Spinal cord (tissue), 9 donors: ENCODE measurements at regions not wholly inside any gene's neighbourhood (a gene's known extent, or its start where the extent isn't known, plus 50 kb on each side); places are given as distances from the start of the nearest gene placed in this dataset.
A peak's percentile ranks its signal among the peaks of the same experiment; 100 is the strongest.

ENCODE experiments used
- DNase-seq, 6 donors: peaks; one replicate each; pipeline versions ENCODE4 v3.0.0 to v3.0.0-alpha.2; 2013 to 2015; ENCODE audit warnings: low spot score in 6 of 6, low read depth in 4 of 6
- H3K27ac ChIP-seq: one replicate; pipeline ENCODE4 v1.5.1; 2013; ENCODE audit warnings: low read depth, low read length, control low read depth
- H3K27me3 ChIP-seq: one replicate; pipeline ENCODE4 v1.6.1; 2013; ENCODE audit warnings: low read length; ENCODE audit not compliant: control insufficient read depth, insufficient read depth
- H3K36me3 ChIP-seq: one replicate; pipeline ENCODE4 v1.6.1; 2013; ENCODE audit warnings: low read length; ENCODE audit not compliant: control insufficient read depth, insufficient read depth
- H3K4me1 ChIP-seq: one replicate; pipeline ENCODE4 v1.6.1; 2013; ENCODE audit warnings: low read length; ENCODE audit not compliant: control insufficient read depth, insufficient read depth
- H3K4me3 ChIP-seq: one replicate; pipeline ENCODE4 v1.5.1; 2013; ENCODE audit warnings: low read depth, low read length, control low read depth
- H3K9me3 ChIP-seq: one replicate; pipeline ENCODE4 v1.6.1; 2013; ENCODE audit warnings: low read length; ENCODE audit not compliant: control insufficient read depth, insufficient read depth
- WGBS: methylation state at CpG from one replicate; pipeline ENCODE4 v1.1.5; 2013; ENCODE audit warnings: missing lambda C conversion rate; ENCODE audit not compliant: insufficient coverage; 5-methylcytosine and 5-hydroxymethylcytosine counted together
- donor health status: healthy.

GRCh38 chrX:13494562-13494961 is 74.8 kb upstream of the EGFL6 start:
- peaks cover 33% of the 10 kb centered on the region for H3K27me3 ChIP-seq
- H3K9me3 ChIP-seq = no peaks in the 10 kb centered on the region
- no CpG with 5 or more reads among the region's 2 CpGs for WGBS
- no peak overlapping the region for H3K4me3 ChIP-seq
- no peak for DNase-seq
- H3K27ac ChIP-seq = no peak overlapping the region
- no peaks in the 10 kb centered on the region for H3K36me3 ChIP-seq
- no peaks in the 10 kb centered on the region for H3K4me1 ChIP-seq

- H3K27me3 ChIP-seq = peaks cover 32% of the 10 kb centered on the region
- no peaks in the 10 kb centered on the region for H3K36me3 ChIP-seq
- WGBS = 70% methylated on average over 4 of the region's 5 CpGs
Measured at GRCh38 chrX:13493659-13494058, 75.7 kb upstream of the EGFL6 start.

GRCh38 chrX:13492286-13492685 is 77.1 kb upstream of the EGFL6 start:
- no CpG with 5 or more reads among the region's 2 CpGs for WGBS
- Histone ChIP-seq H3K27ac (no peak overlapping the region), H3K4me1 (no peaks in the 10 kb centered on the region), H3K9me3 (no peaks in the 10 kb centered on the region), H3K36me3 (no peaks in the 10 kb centered on the region), H3K4me3 (no peak overlapping the region), H3K27me3 (peaks cover 38% of the 10 kb centered on the region)
- DNase-seq = no peak

More at GRCh38 chrX:13493659-13494058, 75.7 kb upstream of the EGFL6 start:
- Histone ChIP-seq H3K27ac (no peak overlapping the region), H3K4me3 (no peak overlapping the region), H3K4me1 (no peaks in the 10 kb centered on the region), H3K9me3 (no peaks in the 10 kb centered on the region)
- DNase-seq = no peak

- Histone ChIP-seq H3K27me3 (peaks cover 38% of the 10 kb centered on the region), H3K4me1 (no peaks in the 10 kb centered on the region), H3K9me3 (no peaks in the 10 kb centered on the region), H3K36me3 (no peaks in the 10 kb centered on the region), H3K27ac (no peak overlapping the region), H3K4me3 (no peak overlapping the region)
- DNase-seq = no peak
- WGBS = no CpG with 5 or more reads among the region's 3 CpGs
Measured at GRCh38 chrX:13491061-13491460, 78.3 kb upstream of the EGFL6 start.

- H3K4me1 ChIP-seq = no peaks in the 10 kb centered on the region
- 83% methylated on average over 4 of the region's 5 CpGs for whole genome bisulfite sequencing
- no peaks in the 10 kb centered on the region for H3K9me3 ChIP-seq
- H3K27ac ChIP-seq = no peak overlapping the region
- H3K4me3 ChIP-seq = no peak overlapping the region
- no peaks in the 10 kb centered on the region for H3K36me3 ChIP-seq
- DNase-seq = no peak
- H3K27me3 ChIP-seq = peaks cover 36% of the 10 kb centered on the region
Measured at GRCh38 chrX:13489454-13489853, 79.9 kb upstream of the EGFL6 start.

GRCh38 chrX:13487731-13488505 is 81.5 kb upstream of the EGFL6 start:
- 18% methylated on average over 4 of the region's 7 CpGs for WGBS
- no peak overlapping the region for H3K4me3 ChIP-seq

GRCh38 chrX:13485167-13485566 is 84.2 kb upstream of the EGFL6 start:
- no peak overlapping the region for H3K4me3 ChIP-seq
- peaks cover 23% of the 10 kb centered on the region for H3K27me3 ChIP-seq
- DNase-seq = no peak
- H3K36me3 ChIP-seq = no peaks in the 10 kb centered on the region
- H3K4me1 ChIP-seq = no peaks in the 10 kb centered on the region
- WGBS = no CpG with 5 or more reads among the region's 2 CpGs
- no peaks in the 10 kb centered on the region for H3K9me3 ChIP-seq
- H3K27ac ChIP-seq = no peak overlapping the region

More at GRCh38 chrX:13487731-13488505, 81.5 kb upstream of the EGFL6 start:
- DNase-seq = peak in 5 of 6 donors; percentile 33 to 91 (median 49)
- no peaks in the 10 kb centered on the region for H3K9me3 ChIP-seq
- no peaks in the 10 kb centered on the region for H3K36me3 ChIP-seq
- H3K27ac ChIP-seq = peak overlapping the region; percentile 44
- H3K4me1 ChIP-seq = no peaks in the 10 kb centered on the region
- peaks cover 35% of the 10 kb centered on the region for H3K27me3 ChIP-seq

GRCh38 chrX:13483773-13484172 is 85.6 kb upstream of the EGFL6 start:
- DNase-seq = no peak
- Histone ChIP-seq H3K4me1 (no peaks in the 10 kb centered on the region), H3K36me3 (no peaks in the 10 kb centered on the region), H3K27ac (no peak overlapping the region), H3K4me3 (no peak overlapping the region), H3K27me3 (peaks cover 28% of the 10 kb centered on the region), H3K9me3 (no peaks in the 10 kb centered on the region)
- 77% methylated on average over 3 of the region's 3 CpGs for WGBS

- H3K27ac ChIP-seq = no peak overlapping the region
- DNase-seq = peak in 1 of 6 donors; percentile 56
- H3K4me1 ChIP-seq = no peaks in the 10 kb centered on the region
- H3K4me3 ChIP-seq = no peak overlapping the region
- WGBS = 80% methylated on average over 1 of the region's 9 CpGs
- no peaks in the 10 kb centered on the region for H3K9me3 ChIP-seq
- H3K36me3 ChIP-seq = no peaks in the 10 kb centered on the region
- peaks cover 32% of the 10 kb centered on the region for H3K27me3 ChIP-seq
Measured at GRCh38 chrX:13482746-13483541, 86.5 kb upstream of the EGFL6 start.
